Panc1 (cell line): ENCODE measurements at regions not wholly inside any gene's neighbourhood (a gene's known extent, or its start where the extent isn't known, plus 50 kb on each side); places are given as distances from the start of the nearest gene placed in this dataset.

ENCODE experiments used
- CTCF ChIP-seq: fragments of 450-650 bp; IDR thresholded peaks from 2 replicates; pipeline ENCODE4 v1.5.1; 2017; ENCODE audit warnings: mild to moderate bottlenecking
- POLR2AphosphoS5 ChIP-seq: IDR thresholded peaks from 2 replicates; pipeline ENCODE4 v1.6.1; 2012; ENCODE audit warnings: mild to moderate bottlenecking, low read depth, low read length, moderate library complexity
- SIN3A ChIP-seq: IDR thresholded peaks from 2 replicates; pipeline ENCODE4 v1.6.1; 2012; ENCODE audit warnings: low read depth, mild to moderate bottlenecking, low read length, moderate library complexity, borderline replicate concordance; ENCODE audit not compliant: insufficient read depth

GRCh38 chr1:22210176-22210575, 67.3 kb upstream of the WNT4 start:
- TF ChIP-seq CTCF (no peak), SIN3A (no peak), POLR2AphosphoS5 (no peak)
